Adrenal gland (tissue), 5 donors: ENCODE measurements at regions not wholly inside any gene's neighbourhood (a gene's known extent, or its start where the extent isn't known, plus 50 kb on each side); places are given as distances from the start of the nearest gene placed in this dataset.

Experiments
- POLR2A ChIP-seq, 2 donors: fragments of 450-650 bp; IDR thresholded peaks; one replicate each; pipeline ENCODE4 v1.6.1; 2017; ENCODE audit warnings: antibody characterized with exemption in 2 of 2, mild to moderate bottlenecking in 2 of 2, moderate library complexity in 1 of 2
- TF ChIP-seq, protein P1 (sequence below), 6 experiments: fragments of 450-650 bp in 4 of 6; fragments of 200-600 bp in 2 of 6; sonication (generic) in 1 of 6; IDR thresholded peaks; 1 replicate in 5 of 6; 2 replicates in 1 of 6; pipeline versions ENCODE4 v1.5.1 to v1.8.0; 2016 to 2021; ENCODE audit warnings: antibody characterized with exemption in 6 of 6, mild to moderate bottlenecking in 2 of 6, moderate library complexity in 1 of 6
- donor health status: DM: no; HTN: no; CAD: no.

DNA sequence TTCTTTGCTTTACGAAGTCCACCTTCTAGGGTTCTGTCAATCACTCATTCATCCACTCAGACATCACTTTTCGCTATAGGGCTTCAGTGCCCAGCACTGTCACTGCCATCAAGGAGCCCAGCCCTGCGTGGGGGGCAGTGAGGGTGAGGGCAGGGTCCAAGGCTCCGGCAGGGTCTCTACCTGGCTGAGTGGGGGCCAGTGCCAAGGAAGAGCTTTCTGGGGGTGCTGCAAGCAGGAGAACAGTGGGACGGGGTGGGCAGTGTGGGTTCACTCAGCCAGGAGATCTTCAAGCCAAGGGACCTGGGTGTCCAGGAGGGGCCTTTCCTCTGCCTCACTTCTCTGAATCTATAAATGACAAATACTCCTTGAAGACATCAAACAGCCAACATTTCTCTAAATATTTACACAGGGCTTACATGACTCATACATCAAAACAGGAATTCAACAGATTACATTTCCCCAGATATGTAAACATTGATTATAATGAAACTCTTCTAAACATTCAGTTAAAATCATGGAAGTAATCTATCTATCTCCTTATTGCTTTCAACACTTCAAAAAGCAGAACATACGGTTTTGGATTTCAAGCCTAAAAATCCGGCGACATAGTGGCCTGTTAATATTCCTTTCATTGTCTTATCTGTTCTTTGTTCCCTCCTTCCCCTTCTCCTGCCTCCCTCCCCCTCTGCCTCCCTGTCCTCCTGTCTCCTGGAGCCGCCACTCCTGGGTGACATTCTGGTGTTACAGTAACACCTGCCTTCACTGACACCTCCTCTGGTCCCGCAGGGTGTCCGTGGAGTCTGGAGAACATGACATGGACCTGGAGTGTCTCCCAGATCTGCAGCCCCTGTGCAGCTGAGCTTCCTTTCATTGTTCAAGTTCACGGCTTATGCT lies 94.4 kb upstream of the ADRA2C start:
- TF ChIP-seq, protein P1, sequence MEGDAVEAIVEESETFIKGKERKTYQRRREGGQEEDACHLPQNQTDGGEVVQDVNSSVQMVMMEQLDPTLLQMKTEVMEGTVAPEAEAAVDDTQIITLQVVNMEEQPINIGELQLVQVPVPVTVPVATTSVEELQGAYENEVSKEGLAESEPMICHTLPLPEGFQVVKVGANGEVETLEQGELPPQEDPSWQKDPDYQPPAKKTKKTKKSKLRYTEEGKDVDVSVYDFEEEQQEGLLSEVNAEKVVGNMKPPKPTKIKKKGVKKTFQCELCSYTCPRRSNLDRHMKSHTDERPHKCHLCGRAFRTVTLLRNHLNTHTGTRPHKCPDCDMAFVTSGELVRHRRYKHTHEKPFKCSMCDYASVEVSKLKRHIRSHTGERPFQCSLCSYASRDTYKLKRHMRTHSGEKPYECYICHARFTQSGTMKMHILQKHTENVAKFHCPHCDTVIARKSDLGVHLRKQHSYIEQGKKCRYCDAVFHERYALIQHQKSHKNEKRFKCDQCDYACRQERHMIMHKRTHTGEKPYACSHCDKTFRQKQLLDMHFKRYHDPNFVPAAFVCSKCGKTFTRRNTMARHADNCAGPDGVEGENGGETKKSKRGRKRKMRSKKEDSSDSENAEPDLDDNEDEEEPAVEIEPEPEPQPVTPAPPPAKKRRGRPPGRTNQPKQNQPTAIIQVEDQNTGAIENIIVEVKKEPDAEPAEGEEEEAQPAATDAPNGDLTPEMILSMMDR (IDR thresholded peaks at IDR 0.05) = no peak
- no peak for TF ChIP-seq POLR2A (IDR thresholded peaks at IDR 0.05)
